Prostate gland (tissue), 2 donors: ENCODE measurements at regions not wholly inside any gene's neighbourhood (a gene's known extent, or its start where the extent isn't known, plus 50 kb on each side); places are given as distances from the start of the nearest gene placed in this dataset.

Experiments
- CTCF ChIP-seq, 4 experiments: fragments of 200-600 bp in 2 of 4; fragments of 450-650 bp in 2 of 4; sonication (generic) in 2 of 4; IDR thresholded peaks; 1 replicate in 3 of 4; 2 replicates in 1 of 4; pipeline ENCODE4 v1.5.1; 2016 to 2019; ENCODE audit warnings: antibody characterized with exemption in 4 of 4, mild to moderate bottlenecking in 2 of 4, moderate library complexity in 2 of 4
- POLR2A ChIP-seq: fragments of 450-650 bp; IDR thresholded peaks from one replicate; pipeline ENCODE4 v1.6.1; 2016; ENCODE audit warnings: antibody characterized with exemption, mild to moderate bottlenecking
- POLR2AphosphoS5 ChIP-seq: sonication (generic); formaldehyde crosslinking; IDR thresholded peaks from one replicate; pipeline ENCODE4 v1.6.1; 2017; ENCODE audit warnings: antibody characterized with exemption

- TF ChIP-seq POLR2A (no peak), CTCF (IDR thresholded peaks at IDR 0.05) (no peak), POLR2AphosphoS5 (no peak)
Measured at GRCh38 chr11:96865020-96865419, 475.2 kb downstream of the JRKL start.
